SIG-M5 treated with dmso at 0.1 percent for 504 hours (cell line): ENCODE measurements at regions not wholly inside any gene's neighbourhood (a gene's known extent, or its start where the extent isn't known, plus 50 kb on each side); places are given as distances from the start of the nearest gene placed in this dataset.
"Not testable (repeated sequence)": the region's sequence is repeated elsewhere in the genome, so short reads cannot be mapped to it uniquely, and the experiment has no call there.

Source experiments
- DNase-seq: peaks from one replicate; lab custom pipeline; 2025; ENCODE audit not compliant: unreplicated experiment; lab: John Stamatoyannopoulos, UW

GRCh38 chr9:99666571-99666970 is 155.1 kb upstream of the NR4A3 start:
- DNase-seq, result no peak

GRCh38 chr9:99670886-99671285 is 150.8 kb upstream of the NR4A3 start:
- DNase-seq, result not testable (repeated sequence)

DNA sequence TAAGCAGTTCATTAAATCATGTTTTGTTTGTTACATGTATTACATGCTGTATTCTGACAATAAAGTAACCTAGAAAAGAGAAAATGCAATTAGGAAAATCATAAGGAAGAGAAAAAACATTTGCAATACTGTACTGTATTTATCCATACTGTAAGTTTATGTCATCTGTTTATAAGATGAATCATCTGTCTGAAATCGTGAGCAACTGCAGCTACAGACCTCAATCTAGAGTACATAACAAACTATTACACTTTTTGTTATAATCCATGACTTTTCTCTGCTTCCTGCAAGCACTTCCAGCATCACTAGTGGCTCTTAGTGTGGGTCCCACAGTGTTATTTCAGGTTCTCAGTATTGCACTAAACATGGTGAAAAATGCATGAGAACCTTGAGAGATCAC is 144.4 kb upstream of the NR4A3 start:
- DNase-seq, result no peak

- no peak for DNase-seq
These were observed 143.1 kb upstream of the NR4A3 start for GRCh38 chr9:99678566-99678965.

DNA sequence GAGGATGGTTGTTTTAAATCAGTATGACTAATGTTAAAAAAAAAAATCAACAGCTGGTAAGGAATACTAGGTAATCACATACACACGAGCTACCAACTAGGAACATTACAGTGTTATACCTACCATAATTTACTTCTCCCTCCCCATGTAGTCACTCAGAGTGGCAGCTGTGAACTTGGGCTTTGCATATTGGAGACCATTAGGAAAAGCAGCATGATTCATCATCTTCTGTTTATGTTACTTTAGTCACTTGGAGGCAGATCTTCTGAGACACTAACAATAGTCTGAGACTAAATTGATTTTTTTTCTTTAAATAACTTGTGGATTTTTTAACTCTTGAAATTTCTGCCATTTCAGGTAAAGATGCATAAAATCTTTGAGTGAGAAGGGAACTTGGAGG is 141.5 kb upstream of the NR4A3 start:
- DNase-seq, result no peak

DNA sequence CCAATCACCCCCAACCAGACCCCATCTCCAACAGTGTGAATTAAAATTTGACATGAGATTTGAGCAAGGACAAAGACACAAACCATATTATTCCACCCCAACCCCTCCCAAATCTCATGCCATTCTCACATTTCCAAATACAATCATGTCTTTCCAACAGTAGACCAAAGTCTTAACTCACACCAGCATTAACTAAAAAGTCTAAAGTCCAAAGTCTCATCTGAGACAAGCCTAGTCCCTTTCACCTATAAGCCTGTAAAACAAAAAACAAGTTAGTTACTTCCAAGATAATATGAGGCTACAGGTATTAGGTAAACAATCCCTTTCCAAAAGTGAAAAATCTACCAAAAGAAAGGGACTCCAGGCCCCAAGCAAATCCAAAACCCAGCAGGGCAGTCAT is 140.6 kb upstream of the NR4A3 start:
- DNase-seq, result no peak

DNA sequence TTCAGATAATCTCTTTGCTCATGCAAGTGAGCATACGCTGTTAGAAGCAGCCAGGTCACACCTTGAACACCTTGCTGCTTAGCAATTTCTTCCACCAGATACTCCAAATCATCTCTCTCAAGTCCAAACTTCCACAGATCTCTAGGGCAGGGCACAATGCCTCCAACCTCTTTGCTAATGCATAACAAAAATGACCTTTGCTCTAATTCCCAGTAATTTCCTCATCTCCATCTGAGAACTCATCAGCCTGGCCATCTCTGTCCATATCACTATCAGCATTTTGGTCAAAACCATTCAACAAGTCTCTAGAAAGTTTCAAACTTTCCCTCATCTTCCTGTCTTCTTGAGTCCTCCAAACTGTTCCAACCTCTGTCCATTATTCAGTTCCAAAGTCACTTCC is 139.3 kb upstream of the NR4A3 start:
- no peak for DNase-seq

- DNase-seq, result no peak
These were observed 138.8 kb upstream of the NR4A3 start for GRCh38 chr9:99682870-99683269.

GRCh38 chr9:99690573-99690972 is 131.1 kb upstream of the NR4A3 start:
- DNase-seq, result no peak

DNA sequence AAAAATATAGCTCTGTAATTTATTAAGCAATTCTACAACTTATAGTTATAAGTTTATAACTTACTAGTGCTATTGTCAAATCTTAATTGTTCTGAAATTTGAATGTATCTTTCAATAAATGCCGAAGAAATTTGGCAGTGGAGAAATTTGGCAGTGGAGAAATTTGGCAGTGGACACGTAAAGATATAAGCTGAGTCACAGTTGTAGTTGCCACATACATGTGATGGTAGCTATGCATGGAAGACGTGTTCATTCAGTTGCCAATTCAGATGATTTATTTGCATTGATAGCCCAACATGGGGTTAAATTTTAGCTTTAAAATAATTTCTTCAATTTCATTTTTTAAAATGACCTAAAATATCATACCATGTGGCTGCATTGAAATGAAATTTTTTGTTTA is 127.8 kb upstream of the NR4A3 start:
- no peak for DNase-seq

- no peak for DNase-seq
These were observed 127.3 kb upstream of the NR4A3 start for GRCh38 chr9:99694393-99694792.

- no peak for DNase-seq
These were observed 122.3 kb upstream of the NR4A3 start for GRCh38 chr9:99699396-99699795.

DNA sequence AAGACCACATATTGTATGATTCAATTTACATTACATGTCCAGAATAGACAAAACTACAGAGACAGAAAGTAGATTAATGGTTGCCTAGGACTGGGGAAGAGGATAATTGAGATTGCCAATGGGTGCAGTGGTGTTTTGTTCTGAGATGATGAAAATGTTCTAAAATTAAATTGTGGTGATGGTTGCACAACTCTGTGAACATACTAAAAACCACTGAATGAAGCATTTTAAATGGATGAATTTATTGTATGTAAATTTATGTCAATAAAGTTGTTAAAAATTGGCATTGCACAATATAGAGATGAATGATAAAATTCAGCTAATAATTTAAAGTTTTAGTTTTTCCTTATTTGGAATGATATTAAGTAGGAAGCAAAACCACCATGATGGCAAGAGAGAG is 109.5 kb upstream of the NR4A3 start:
- DNase-seq, result peak; percentile 54

GRCh38 chr9:99713838-99714306 is 107.8 kb upstream of the NR4A3 start:
- DNase-seq, result no peak

DNA sequence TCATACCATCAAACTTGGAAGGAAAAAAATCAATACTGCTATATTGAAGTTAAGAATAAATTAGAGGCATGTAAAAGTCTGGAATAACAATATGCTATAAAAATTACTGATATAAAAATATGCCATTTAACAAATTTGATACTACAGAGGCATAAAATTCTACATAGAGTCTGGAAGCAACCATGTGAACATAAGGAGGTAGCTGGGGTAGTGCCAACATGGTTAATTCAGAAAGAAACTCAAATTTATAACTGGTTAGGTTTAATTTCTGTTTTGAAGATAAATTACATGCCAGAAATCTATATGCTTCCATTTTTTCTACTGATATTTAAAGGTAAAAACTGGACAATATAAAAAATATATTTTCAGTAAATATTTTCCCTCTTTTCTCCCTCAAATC is 103.1 kb upstream of the NR4A3 start:
- no peak for DNase-seq

DNA sequence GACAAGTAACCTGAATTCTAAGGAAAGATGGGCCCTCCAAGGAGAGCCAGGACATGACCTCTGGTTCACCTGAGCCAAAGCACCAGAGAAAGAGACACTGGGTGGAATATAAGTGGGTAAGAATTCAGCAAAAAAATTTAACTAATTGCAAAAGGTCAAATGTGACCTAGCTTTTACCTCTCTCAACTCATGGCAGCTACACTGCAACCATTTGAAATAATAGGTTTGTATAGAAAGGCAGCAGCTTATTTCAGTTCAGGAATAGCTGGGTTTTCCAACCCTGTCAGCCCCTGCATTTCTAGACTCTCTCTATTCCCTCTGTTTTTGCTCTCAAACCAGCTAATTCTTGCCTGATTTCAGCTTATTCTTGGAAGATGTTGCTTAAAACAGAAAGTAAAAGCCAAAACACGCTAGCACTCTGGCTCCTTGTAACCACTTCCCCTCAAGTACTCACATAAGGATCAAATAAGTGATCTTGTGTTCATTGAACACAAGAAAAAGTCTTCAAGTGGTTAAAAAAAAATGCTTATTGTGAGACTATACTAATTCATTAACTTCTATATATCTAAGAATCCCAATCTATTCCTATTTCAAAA is 101.1 kb upstream of the NR4A3 start:
- DNase-seq, result peak; percentile 45

DNA sequence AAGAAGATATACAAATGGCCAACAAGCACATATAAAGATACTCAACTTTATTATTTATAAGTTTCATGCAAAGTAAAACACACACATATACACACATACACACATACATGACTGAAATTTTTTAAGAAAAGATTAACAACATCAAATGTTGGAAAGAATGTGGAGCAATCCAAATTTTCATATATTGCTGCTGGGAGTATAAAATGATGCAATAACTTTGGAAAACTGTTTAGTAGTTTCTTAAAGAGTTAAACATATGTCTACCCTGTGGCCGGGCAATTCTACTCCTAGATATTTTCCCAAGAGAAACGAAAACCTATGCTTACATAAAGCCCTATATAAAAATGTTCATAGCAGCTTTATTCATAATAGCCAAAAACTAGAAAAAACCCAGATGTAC is 99.8 kb upstream of the NR4A3 start:
- no peak for DNase-seq

GRCh38 chr9:99722877-99723276 is 98.8 kb upstream of the NR4A3 start:
- DNase-seq, result no peak

GRCh38 chr9:99724640-99725039 is 97.0 kb upstream of the NR4A3 start:
- no peak for DNase-seq

GRCh38 chr9:99725852-99726251 is 95.8 kb upstream of the NR4A3 start:
- DNase-seq, result no peak

DNA sequence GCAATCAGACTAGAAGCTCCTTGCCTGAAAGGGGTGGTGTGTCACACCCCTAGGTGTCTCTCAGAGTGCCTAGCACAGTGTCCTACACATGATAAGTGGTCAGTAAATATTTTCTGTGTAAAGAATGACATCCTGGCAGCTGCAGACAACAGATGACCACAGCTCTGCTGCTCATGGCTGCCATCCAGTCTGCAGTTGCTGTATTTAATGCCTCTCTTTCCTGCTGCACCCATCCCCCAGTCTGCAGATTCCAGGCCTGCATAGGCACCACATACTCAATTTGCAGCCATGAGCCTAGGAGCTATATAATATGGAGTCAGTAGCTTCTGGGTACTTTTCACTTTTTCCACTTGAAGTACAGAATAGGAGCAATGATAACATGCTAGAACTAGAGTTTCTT is 94.9 kb upstream of the NR4A3 start:
- DNase-seq, result no peak

GRCh38 chr9:99730062-99730461 is 91.6 kb upstream of the NR4A3 start:
- no peak for DNase-seq

- no peak for DNase-seq
These were observed 89.7 kb upstream of the NR4A3 start for GRCh38 chr9:99731950-99732349.

- peak; percentile 53 for DNase-seq
These were observed 89.0 kb upstream of the NR4A3 start for GRCh38 chr9:99732715-99733114.
